Tibial nerve (tissue), 4 donors: ENCODE measurements at regions not wholly inside any gene's neighbourhood (a gene's known extent, or its start where the extent isn't known, plus 50 kb on each side); places are given as distances from the start of the nearest gene placed in this dataset.

Experiments used
- DNase-seq, 2 donors: peaks; one replicate each; pipeline ENCODE4 v3.0.0-alpha.2; 2019; ENCODE audit warnings: low spot score in 2 of 2
- H3K27ac ChIP-seq, 4 donors: fragments of 200-600 bp; sonication (generic) in 3 of 4; one replicate each; pipeline ENCODE4 v1.5.1; 2017 to 2019; ENCODE audit warnings: mild to moderate bottlenecking in 1 of 4
- H3K27me3 ChIP-seq, 2 donors: fragments of 200-600 bp; sonication (generic) in 1 of 2; one replicate each; pipeline versions ENCODE4 v1.5.1 to v1.6.0; 2017 to 2019
- H3K36me3 ChIP-seq, 3 donors: fragments of 200-600 bp; sonication (generic); one replicate each; pipeline ENCODE4 v1.5.1; 2018 to 2019
- H3K4me1 ChIP-seq, 4 donors: fragments of 200-600 bp; sonication (generic) in 3 of 4; one replicate each; pipeline ENCODE4 v1.5.1; 2017 to 2019
- H3K4me3 ChIP-seq, 4 donors: fragments of 200-600 bp; sonication (generic) in 3 of 4; one replicate each; pipeline ENCODE4 v1.5.1; 2017 to 2019; ENCODE audit warnings: mild to moderate bottlenecking in 1 of 4, moderate library complexity in 1 of 4
- H3K9me3 ChIP-seq, 4 donors: fragments of 200-600 bp; sonication (generic) in 3 of 4; one replicate each; pipeline ENCODE4 v1.5.1; 2017 to 2019
- CTCF ChIP-seq, 5 experiments: fragments of 200-600 bp in 3 of 5; fragments of 450-650 bp in 2 of 5; sonication (generic) in 3 of 5; IDR thresholded peaks; one replicate each; pipeline ENCODE4 v1.5.1; 2016 to 2019; ENCODE audit warnings: antibody characterized with exemption in 5 of 5, mild to moderate bottlenecking in 3 of 5, moderate library complexity in 2 of 5
- EP300 ChIP-seq, 2 donors: sonication (generic); formaldehyde crosslinking; IDR thresholded peaks; one replicate each; pipeline ENCODE4 v1.6.1; 2017; ENCODE audit warnings: antibody characterized with exemption in 2 of 2, mild to moderate bottlenecking in 1 of 2
- POLR2A ChIP-seq, 2 donors: fragments of 450-650 bp; IDR thresholded peaks; one replicate each; pipeline ENCODE4 v1.6.1; 2017; ENCODE audit warnings: antibody characterized with exemption in 2 of 2, mild to moderate bottlenecking in 2 of 2, moderate library complexity in 2 of 2
- WGBS, 2 donors: methylation state at CpG; one replicate each; pipeline ENCODE4 v1.1.5; 2018; 5-methylcytosine and 5-hydroxymethylcytosine counted together

- H3K4me1 ChIP-seq = no peaks in the 10 kb centered on the region
- WGBS, 2 donors = 59 to 71% methylated on average over 2 of the region's 2 CpGs
- no peak overlapping the region for H3K4me3 ChIP-seq
- no peaks in the 10 kb centered on the region for H3K27me3 ChIP-seq
- no peaks in the 10 kb centered on the region for H3K36me3 ChIP-seq
- H3K9me3 ChIP-seq = no peaks in the 10 kb centered on the region
- no peak overlapping the region for H3K27ac ChIP-seq
- no peak for DNase-seq
- no peak for TF ChIP-seq CTCF (IDR thresholded peaks at IDR 0.05)
- TF ChIP-seq POLR2A (IDR thresholded peaks at IDR 0.05) = no peak
- no peak for TF ChIP-seq EP300 (IDR thresholded peaks at IDR 0.05)
Measured at GRCh38 chr18:1408376-1408775, 503.7 kb downstream of the ADCYAP1 start.

- DNase-seq = no peak
- 48 to 55% methylated on average over 2 of the region's 2 CpGs for WGBS, 2 donors
- Histone ChIP-seq H3K9me3 (no peaks in the 10 kb centered on the region), H3K4me1 (no peaks in the 10 kb centered on the region), H3K36me3 (no peaks in the 10 kb centered on the region), H3K27ac (no peak overlapping the region), H3K27me3 (no peaks in the 10 kb centered on the region), H3K4me3 (no peak overlapping the region)
- TF ChIP-seq CTCF (IDR thresholded peaks at IDR 0.05) (no peak), POLR2A (IDR thresholded peaks at IDR 0.05) (no peak), EP300 (IDR thresholded peaks at IDR 0.05) (no peak)
Measured at GRCh38 chr18:1412655-1413322, 508.1 kb downstream of the ADCYAP1 start.

GRCh38 chr18:1413323-1413675 lies 508.6 kb downstream of the ADCYAP1 start:
- no peak for DNase-seq
- Histone ChIP-seq H3K4me3 (no peak overlapping the region), H3K4me1 (no peaks in the 10 kb centered on the region), H3K9me3 (no peaks in the 10 kb centered on the region), H3K27me3 (no peaks in the 10 kb centered on the region), H3K36me3 (no peaks in the 10 kb centered on the region), H3K27ac (no peak overlapping the region)
- TF ChIP-seq POLR2A (IDR thresholded peaks at IDR 0.05) = no peak
- 75 to 79% methylated on average over 5 of the region's 5 CpGs for WGBS, 2 donors

GRCh38 chr18:1416074-1416473 lies 511.4 kb downstream of the ADCYAP1 start:
- no peaks in the 10 kb centered on the region for H3K27me3 ChIP-seq
- no peaks in the 10 kb centered on the region for H3K4me1 ChIP-seq
- no peak overlapping the region for H3K4me3 ChIP-seq
- no peak for TF ChIP-seq EP300 (IDR thresholded peaks at IDR 0.05)
- TF ChIP-seq POLR2A (IDR thresholded peaks at IDR 0.05) = no peak
- TF ChIP-seq CTCF (IDR thresholded peaks at IDR 0.05) = no peak
- H3K9me3 ChIP-seq = no peaks in the 10 kb centered on the region
- no peak for DNase-seq
- H3K27ac ChIP-seq = no peak overlapping the region
- WGBS, 2 donors = 82 to 87% methylated on average over 6 of the region's 6 CpGs
- H3K36me3 ChIP-seq = no peaks in the 10 kb centered on the region

GRCh38 chr18:1421502-1421901 lies 516.8 kb downstream of the ADCYAP1 start:
- TF ChIP-seq POLR2A (IDR thresholded peaks at IDR 0.05) (no peak), EP300 (IDR thresholded peaks at IDR 0.05) (no peak)

GRCh38 chr18:1422634-1423033 lies 518.0 kb downstream of the ADCYAP1 start:
- H3K36me3 ChIP-seq = no peaks in the 10 kb centered on the region
- H3K27ac ChIP-seq = no peak overlapping the region
- no peaks in the 10 kb centered on the region for H3K4me1 ChIP-seq
- H3K4me3 ChIP-seq = no peak overlapping the region
- DNase-seq = no peak
- WGBS, 2 donors = 91 to 92% methylated on average over 2 of the region's 2 CpGs
- TF ChIP-seq EP300 (IDR thresholded peaks at IDR 0.05) (no peak), CTCF (IDR thresholded peaks at IDR 0.05) (no peak), POLR2A (IDR thresholded peaks at IDR 0.05) (no peak)
- H3K27me3 ChIP-seq = no peaks in the 10 kb centered on the region
- no peaks in the 10 kb centered on the region for H3K9me3 ChIP-seq

More at GRCh38 chr18:1421502-1421901, 516.8 kb downstream of the ADCYAP1 start:
- Histone ChIP-seq H3K4me3 (no peak overlapping the region), H3K4me1 (no peaks in the 10 kb centered on the region), H3K27ac (no peak overlapping the region), H3K36me3 (no peaks in the 10 kb centered on the region), H3K27me3 (no peaks in the 10 kb centered on the region), H3K9me3 (no peaks in the 10 kb centered on the region)
- no peak for DNase-seq
- 54 to 63% methylated on average over 2 of the region's 2 CpGs for WGBS, 2 donors
